GM21619 (cell line): ENCODE measurements at regions not wholly inside any gene's neighbourhood (a gene's known extent, or its start where the extent isn't known, plus 50 kb on each side); places are given as distances from the start of the nearest gene placed in this dataset.

Experiments
- ATAC-seq: cut with Tn5 transposase; IDR thresholded peaks from one replicate; pipeline ENCODE4 v1.9.1; 2021; ENCODE audit not compliant: unreplicated experiment

GRCh38 chr1:67559222-67559700 is 125.7 kb upstream of the GADD45A start:
- ATAC-seq, result no peak

GRCh38 chr1:67560580-67561255 is 124.3 kb upstream of the GADD45A start:
- no peak for ATAC-seq

- ATAC-seq, result peak; percentile 84
Measured at GRCh38 chr1:67561704-67562113, 123.3 kb upstream of the GADD45A start.

GRCh38 chr1:67563684-67564083 is 121.3 kb upstream of the GADD45A start:
- ATAC-seq, result no peak

GRCh38 chr1:67564193-67564592 is 120.8 kb upstream of the GADD45A start:
- no peak for ATAC-seq

- ATAC-seq, result no peak
Measured at GRCh38 chr1:67566803-67567377, 118.1 kb upstream of the GADD45A start.

GRCh38 chr1:67570486-67571143 is 114.4 kb upstream of the GADD45A start:
- no peak for ATAC-seq

- no peak for ATAC-seq
Measured at GRCh38 chr1:67571406-67571805, 113.6 kb upstream of the GADD45A start.

GRCh38 chr1:67571901-67572593 is 113.0 kb upstream of the GADD45A start:
- ATAC-seq, result no peak

- ATAC-seq, result no peak
Measured at GRCh38 chr1:67572594-67573221, 112.3 kb upstream of the GADD45A start.

- no peak for ATAC-seq
Measured at GRCh38 chr1:67573311-67573872, 111.6 kb upstream of the GADD45A start.

- ATAC-seq, result no peak
Measured at GRCh38 chr1:67574221-67574620, 110.8 kb upstream of the GADD45A start.

- no peak for ATAC-seq
Measured at GRCh38 chr1:67575861-67576260, 109.1 kb upstream of the GADD45A start.

- no peak for ATAC-seq
Measured at GRCh38 chr1:67576474-67576873, 108.5 kb upstream of the GADD45A start.

GRCh38 chr1:67577646-67578045 is 107.4 kb upstream of the GADD45A start:
- no peak for ATAC-seq

GRCh38 chr1:67578397-67579020 is 106.5 kb upstream of the GADD45A start:
- ATAC-seq, result no peak

GRCh38 chr1:67579623-67580394 is 105.2 kb upstream of the GADD45A start:
- no peak for ATAC-seq

- ATAC-seq, result no peak
Measured at GRCh38 chr1:67580691-67581403, 104.2 kb upstream of the GADD45A start.
